ENCODE measurements at regions not wholly inside any gene's neighbourhood (a gene's known extent, or its start where the extent isn't known, plus 50 kb on each side); places are given as distances from the start of the nearest gene placed in this dataset.

GRCh38 chr10:33721509-33721908 is 387.0 kb upstream of the NRP1 start:
- H2AFZ ChIP-seq (ENCODE audit: insufficient read depth, low read depth, low read length, poor library complexity, severe bottlenecking) = no peak overlapping the region
- peaks cover 7% of the 10 kb centered on the region for H3K4me1 Mint-ChIP-seq
- H3K36me3 Mint-ChIP-seq = no peaks in the 10 kb centered on the region
- TF ChIP-seq CTCF (IDR thresholded peaks at IDR 0.05) = no peak
- intact Hi-C loops (cut with micrococcal nuclease) = no loop called here
- H3K4me2 ChIP-seq (replicated peaks; ENCODE audit: extremely low read depth, low read length, poor library complexity, severe bottlenecking) = no peak overlapping the region
- DNase-seq = no peak
- peaks cover 11 to 13% of the 10 kb centered on the region in 2 donors for H3K9me3 ChIP-seq (replicated peaks in 1 of 2; ENCODE audit: control insufficient read depth in 1 of 2, insufficient read depth in 1 of 2, low read length in 2 of 2)
- H3K27me3 ChIP-seq (ENCODE audit: control insufficient read depth in 2 of 2, insufficient read depth in 2 of 2, low read length in 2 of 2) = no peaks in the 10 kb centered on the region
- no peaks in the 10 kb centered on the region for H3K27me3 Mint-ChIP-seq (ENCODE audit: low read depth in 3 of 3)
- H3K4me3 Mint-ChIP-seq = no peak overlapping the region
- peaks cover 0 to 20% (median 8%) of the 10 kb centered on the region in 7 donors for H3K9me3 Mint-ChIP-seq
- no peaks in the 10 kb centered on the region for H3K79me2 ChIP-seq (ENCODE audit: insufficient read depth, low read length)
- 98% methylated on average over 4 of the region's 7 CpGs for WGBS (ENCODE audit: insufficient coverage)
- no peak overlapping the region for H3K27ac Mint-ChIP-seq
- H3K4me3 ChIP-seq (replicated peaks in 1 of 3; ENCODE audit: low read depth in 2 of 3, low read length in 3 of 3) = no peak overlapping the region
- H3K27ac ChIP-seq (ENCODE audit: low read depth in 1 of 2, low read length in 2 of 2) = no peak overlapping the region
- no peaks in the 10 kb centered on the region for H3K36me3 ChIP-seq (replicated peaks in 1 of 2; ENCODE audit: control insufficient read depth in 1 of 2, insufficient read depth in 2 of 2, low read length in 2 of 2)
- H3K4me1 ChIP-seq (ENCODE audit: control insufficient read depth in 1 of 2, insufficient read depth in 2 of 2, low read length in 2 of 2) = peaks cover 0 to 3% of the 10 kb centered on the region in 2 donors
- H3K9ac ChIP-seq (ENCODE audit: insufficient read depth, low read length, poor library complexity, severe bottlenecking) = no peak overlapping the region
- no peaks in the 10 kb centered on the region for H4K20me1 ChIP-seq (ENCODE audit: insufficient read depth, low read length)

- Histone ChIP-seq H2AFZ (ENCODE audit: insufficient read depth, low read depth, low read length, poor library complexity, severe bottlenecking) (no peak overlapping the region), H3K79me2 (ENCODE audit: insufficient read depth, low read length) (no peaks in the 10 kb centered on the region), H3K27ac (ENCODE audit: low read depth in 1 of 2, low read length in 2 of 2) (no peak overlapping the region), H3K36me3 (replicated peaks in 1 of 2; ENCODE audit: control insufficient read depth in 1 of 2, insufficient read depth in 2 of 2, low read length in 2 of 2) (no peaks in the 10 kb centered on the region), H3K9me3 (replicated peaks in 1 of 2; ENCODE audit: control insufficient read depth in 1 of 2, insufficient read depth in 1 of 2, low read length in 2 of 2) (peaks cover 11 to 13% of the 10 kb centered on the region in 2 donors), H4K20me1 (ENCODE audit: insufficient read depth, low read length) (no peaks in the 10 kb centered on the region), H3K4me3 (replicated peaks in 1 of 3; ENCODE audit: low read depth in 2 of 3, low read length in 3 of 3) (no peak overlapping the region), H3K4me1 (ENCODE audit: control insufficient read depth in 1 of 2, insufficient read depth in 2 of 2, low read length in 2 of 2) (peaks cover 0 to 4% of the 10 kb centered on the region in 2 donors), H3K27me3 (ENCODE audit: control insufficient read depth in 2 of 2, insufficient read depth in 2 of 2, low read length in 2 of 2) (no peaks in the 10 kb centered on the region), H3K4me2 (replicated peaks; ENCODE audit: extremely low read depth, low read length, poor library complexity, severe bottlenecking) (no peak overlapping the region), H3K9ac (ENCODE audit: insufficient read depth, low read length, poor library complexity, severe bottlenecking) (no peak overlapping the region)
- no peak for DNase-seq
- 86% methylated on average over 1 of the region's 2 CpGs for WGBS (ENCODE audit: insufficient coverage)
- Mint-ChIP-seq H3K4me3 (no peak overlapping the region), H3K9me3 (peaks cover 2 to 20% (median 8%) of the 10 kb centered on the region in 7 donors), H3K27me3 (ENCODE audit: low read depth in 3 of 3) (no peaks in the 10 kb centered on the region), H3K36me3 (no peaks in the 10 kb centered on the region), H3K27ac (no peak overlapping the region), H3K4me1 (peaks cover 14% of the 10 kb centered on the region)
- no peak for TF ChIP-seq CTCF (IDR thresholded peaks at IDR 0.05)
- intact Hi-C loops (cut with micrococcal nuclease) = no loop called here
These were observed 385.7 kb upstream of the NRP1 start for GRCh38 chr10:33720161-33720560.

Measured in CD14-positive monocyte (primary cell).